GM12878 (cell line): ENCODE measurements at regions not wholly inside any gene's neighbourhood (a gene's known extent, or its start where the extent isn't known, plus 50 kb on each side); places are given as distances from the start of the nearest gene placed in this dataset.

Experiments
- ASH2L ChIP-seq: fragments of 300-600, 200-600 bp; sonication (generic); IDR thresholded peaks from 2 replicates; pipeline ENCODE4 v1.6.1; 2017; ENCODE audit warnings: low read depth, mild to moderate bottlenecking, borderline replicate concordance
- CREB1 ChIP-seq: IDR thresholded peaks from 2 replicates; pipeline ENCODE4 v1.6.1; 2012; ENCODE audit warnings: low read depth, mild to moderate bottlenecking, inconsistent platforms
- CTCF ChIP-seq, 3 experiments: IDR thresholded peaks in 2 of 3; conservative IDR thresholded peaks in 1 of 3; 2 replicates each; pipeline ENCODE4 v1.5.1; 2011; ENCODE audit warnings: low read depth in 3 of 3, low read length in 3 of 3, mild to moderate bottlenecking in 3 of 3, control low read depth in 2 of 3, moderate library complexity in 2 of 3, inconsistent platforms in 1 of 3, mixed read lengths in 1 of 3; ENCODE audit not compliant: control insufficient read depth in 2 of 3, insufficient read depth in 1 of 3; ENCODE audit errors: extremely low read depth in 1 of 3
- MTA3 ChIP-seq: IDR thresholded peaks from 2 replicates; pipeline ENCODE4 v1.6.1; 2012; ENCODE audit warnings: low read length, inconsistent platforms, borderline replicate concordance
- POLR2A ChIP-seq: IDR thresholded peaks from 2 replicates; pipeline ENCODE4 v1.6.1; 2011; ENCODE audit warnings: low read depth, mild to moderate bottlenecking, low read length
- POLR2AphosphoS5 ChIP-seq: IDR thresholded peaks from 2 replicates; pipeline ENCODE4 v1.6.1; 2011; ENCODE audit warnings: mild to moderate bottlenecking, low read length, inconsistent platforms
- POU2F2 ChIP-seq: IDR thresholded peaks from 3 replicates; pipeline ENCODE4 v1.6.1; 2011; ENCODE audit warnings: low read depth, mild to moderate bottlenecking, low read length, borderline replicate concordance
- PRDM15 ChIP-seq: fragments of 450-650 bp; formaldehyde crosslinking; IDR thresholded peaks from 2 replicates; pipeline ENCODE4 v1.4.0; 2020; ENCODE audit warnings: mild to moderate bottlenecking, moderate library complexity
- SREBF2 ChIP-seq: IDR thresholded peaks from 2 replicates; pipeline ENCODE4 v1.6.1; 2012; ENCODE audit warnings: mild to moderate bottlenecking, low read length
- TF ChIP-seq, protein P1 (sequence below): IDR thresholded peaks from 2 replicates; pipeline ENCODE4 v1.6.1; 2012; ENCODE audit warnings: low read depth, low read length, improper control_type of control experiment

DNA sequence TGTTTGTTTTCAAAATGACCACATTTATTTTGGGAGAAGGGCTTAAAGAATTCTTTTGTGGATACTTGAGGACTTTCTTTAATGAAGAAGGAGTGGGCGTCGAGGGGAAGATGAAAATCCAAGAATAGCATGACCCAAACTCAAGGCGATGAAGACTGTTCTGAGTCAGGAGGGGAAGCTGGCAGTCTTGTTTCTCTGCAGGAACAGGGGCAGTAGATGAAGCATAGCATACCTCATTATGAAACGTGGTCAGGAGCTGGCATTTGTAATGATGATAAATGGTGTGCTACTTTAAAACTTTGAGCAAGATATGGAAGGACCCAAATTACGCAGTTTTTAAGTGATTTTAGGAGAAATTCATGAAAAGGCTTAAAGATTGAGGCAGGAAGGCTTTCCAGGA lies 549.0 kb downstream of the IGSF11 start:
- TF ChIP-seq, protein P1, sequence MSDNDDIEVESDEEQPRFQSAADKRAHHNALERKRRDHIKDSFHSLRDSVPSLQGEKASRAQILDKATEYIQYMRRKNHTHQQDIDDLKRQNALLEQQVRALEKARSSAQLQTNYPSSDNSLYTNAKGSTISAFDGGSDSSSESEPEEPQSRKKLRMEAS = no peak
- TF ChIP-seq POLR2AphosphoS5 (no peak), SREBF2 (no peak), MTA3 (no peak), ASH2L (no peak), CTCF (IDR thresholded peaks at IDR 0.05 in 2 of 3, conservative IDR thresholded peaks at IDR 0.05 in 1 of 3; ENCODE audit: control insufficient read depth in 2 of 3, extremely low read depth in 1 of 3, insufficient read depth in 1 of 3, low read depth in 3 of 3, low read length in 3 of 3) (no peak), CREB1 (no peak), PRDM15 (no peak), POU2F2 (no peak), POLR2A (no peak)
